ENCODE measurements at regions not wholly inside any gene's neighbourhood (a gene's known extent, or its start where the extent isn't known, plus 50 kb on each side); places are given as distances from the start of the nearest gene placed in this dataset.
A peak's percentile ranks its signal among the peaks of the same experiment; 100 is the strongest.
"Not testable (repeated sequence)": the region's sequence is repeated elsewhere in the genome, so short reads cannot be mapped to it uniquely, and the experiment has no call there.

DNA sequence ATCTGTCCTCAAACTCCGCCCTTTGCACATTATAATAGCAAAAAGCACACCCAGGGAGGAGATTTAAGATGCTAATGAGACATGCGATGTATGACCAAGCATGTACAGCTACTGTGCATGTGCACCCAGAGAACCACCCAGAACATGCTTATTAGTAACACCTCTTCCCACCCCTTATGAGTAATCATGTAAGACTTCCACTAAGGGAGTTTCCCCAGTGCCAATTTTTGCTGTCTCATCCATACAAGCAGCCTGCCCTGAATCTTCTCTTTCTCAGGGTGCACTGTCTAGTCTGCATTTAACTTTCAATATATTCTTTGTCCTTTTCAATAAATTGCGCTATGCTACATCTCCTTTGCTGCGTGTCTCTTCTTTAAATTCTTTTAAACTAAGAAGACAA, 830.0 kb upstream of the NOVA1 start:
- no peak for DNase-seq

DNA sequence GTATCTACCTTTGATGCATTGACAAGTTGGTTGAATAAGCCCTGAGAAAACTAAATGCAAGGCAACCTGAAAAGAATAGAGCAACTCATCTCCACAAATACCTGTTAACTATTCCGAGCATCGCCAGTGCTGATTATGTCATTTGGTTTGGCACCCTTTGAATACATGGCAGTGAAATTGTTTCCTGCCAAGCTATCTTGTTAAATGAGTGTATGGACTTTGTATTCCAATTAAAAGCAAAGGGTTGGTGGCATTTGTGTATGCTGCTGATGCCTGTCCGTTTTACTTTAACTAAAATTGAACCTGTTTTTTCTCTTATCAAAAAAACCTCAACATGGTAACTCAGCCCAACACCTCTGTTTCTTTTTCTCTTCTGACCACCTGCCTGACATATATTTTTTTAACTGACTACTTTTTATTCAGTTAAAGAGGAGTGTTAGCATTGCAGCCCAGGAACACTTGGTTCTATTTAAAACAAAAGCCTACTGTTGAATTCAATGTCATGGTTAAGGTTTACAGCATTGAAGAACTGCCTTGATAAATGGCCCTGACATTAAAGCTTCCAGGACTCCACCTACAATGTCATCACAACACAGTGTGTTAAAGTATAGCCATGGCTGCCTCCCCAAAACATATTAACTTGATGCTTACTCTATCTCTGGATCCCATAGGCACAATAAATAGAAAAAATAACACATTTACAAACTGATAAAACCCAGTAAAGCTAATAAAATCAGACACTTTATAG, 838.3 kb upstream of the NOVA1 start:
- no peak for DNase-seq

DNA sequence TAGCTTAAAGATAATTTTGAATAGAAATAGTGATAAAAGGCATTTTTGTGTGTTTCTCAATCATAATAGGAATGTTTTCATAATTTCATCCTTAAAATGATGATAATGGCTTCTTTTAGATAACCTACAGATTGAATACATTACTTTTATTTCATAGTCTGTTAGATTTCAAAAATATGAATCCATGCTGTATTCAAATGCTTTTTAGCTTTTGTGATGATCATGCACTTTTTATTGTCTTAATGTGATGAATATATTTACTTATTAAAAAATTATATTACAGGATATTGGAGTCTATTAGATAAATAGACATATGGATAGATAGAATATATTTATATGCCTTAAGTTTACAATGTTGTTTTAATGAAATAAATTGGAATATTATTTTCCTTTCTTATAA, 886.8 kb upstream of the NOVA1 start:
- no peak for DNase-seq

DNA sequence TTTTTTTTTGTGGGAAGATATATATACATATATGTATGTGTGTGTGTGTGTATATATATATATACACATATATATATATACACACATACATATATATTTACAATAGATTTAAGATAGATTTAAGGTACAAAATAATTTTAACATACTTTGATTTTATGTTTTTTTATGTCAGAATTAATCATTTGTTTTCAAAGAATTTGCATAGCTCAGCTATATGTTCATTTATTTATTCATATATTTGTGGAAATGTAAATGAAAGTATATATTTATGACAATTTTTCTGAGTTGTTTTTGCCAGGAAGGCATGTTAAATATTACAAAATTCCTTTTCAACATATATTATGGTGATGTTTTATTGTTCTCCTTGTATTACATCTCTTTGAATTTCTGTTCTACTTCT, 887.4 kb upstream of the NOVA1 start:
- DNase-seq = no peak

DNA sequence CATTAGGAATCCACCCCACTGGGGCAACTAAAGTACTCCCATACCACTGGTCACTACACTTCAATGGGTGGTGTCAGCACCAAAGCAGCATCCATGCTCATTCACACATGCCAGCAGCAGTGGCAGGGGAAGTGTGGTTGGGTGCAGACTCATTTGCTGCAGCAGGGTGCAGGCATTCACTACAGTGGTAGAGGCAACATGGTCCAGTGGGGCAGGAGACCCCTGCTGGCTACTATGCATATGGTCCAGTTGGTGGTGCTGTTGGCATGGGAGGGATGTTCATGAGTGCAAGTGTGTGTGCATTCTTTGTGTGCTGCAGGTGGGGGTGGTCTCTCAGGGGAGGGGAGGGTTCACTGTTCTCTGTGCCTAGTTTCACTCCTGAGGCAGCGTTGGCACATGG, 908.4 kb upstream of the NOVA1 start:
- DNase-seq = no peak

DNA sequence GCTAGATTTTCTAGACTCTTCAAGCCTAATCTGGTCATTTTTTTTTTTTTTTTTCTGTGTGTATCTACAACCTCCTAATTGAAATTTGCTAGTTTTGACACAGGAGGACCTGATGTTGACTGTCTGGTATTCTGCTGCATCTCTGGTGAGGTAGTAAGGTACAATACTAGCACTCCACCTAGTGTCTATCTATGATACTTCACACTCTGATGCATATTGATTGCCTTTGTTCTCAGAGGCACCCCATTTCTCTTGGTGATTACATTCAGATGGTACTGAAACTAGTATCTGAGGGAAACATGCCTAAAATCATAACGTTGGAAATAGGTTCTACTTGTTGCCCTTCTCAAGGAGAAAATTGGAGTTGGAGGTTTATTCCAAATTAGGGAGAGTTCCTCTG, 930.5 kb upstream of the NOVA1 start:
- DNase-seq = peak; percentile 58

DNA sequence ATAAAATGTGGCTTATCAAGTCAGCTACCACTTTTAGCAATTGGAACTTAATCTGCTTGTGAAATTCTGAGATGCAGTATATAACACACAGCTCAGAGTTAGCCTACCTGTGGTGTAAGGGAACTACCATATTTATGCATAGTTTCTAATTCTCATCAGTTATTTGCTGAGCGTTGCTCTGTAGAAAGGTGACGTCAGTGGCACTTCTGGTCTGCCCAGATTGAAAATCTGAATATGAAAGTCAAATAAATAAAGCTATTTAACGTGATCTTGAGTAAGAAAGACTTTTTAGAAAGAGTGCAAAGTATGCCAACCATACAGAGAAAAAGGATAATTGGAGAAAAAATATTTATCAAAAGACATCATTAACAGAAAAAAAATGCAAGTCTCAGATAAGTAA, 938.9 kb upstream of the NOVA1 start:
- no peak for DNase-seq

DNA sequence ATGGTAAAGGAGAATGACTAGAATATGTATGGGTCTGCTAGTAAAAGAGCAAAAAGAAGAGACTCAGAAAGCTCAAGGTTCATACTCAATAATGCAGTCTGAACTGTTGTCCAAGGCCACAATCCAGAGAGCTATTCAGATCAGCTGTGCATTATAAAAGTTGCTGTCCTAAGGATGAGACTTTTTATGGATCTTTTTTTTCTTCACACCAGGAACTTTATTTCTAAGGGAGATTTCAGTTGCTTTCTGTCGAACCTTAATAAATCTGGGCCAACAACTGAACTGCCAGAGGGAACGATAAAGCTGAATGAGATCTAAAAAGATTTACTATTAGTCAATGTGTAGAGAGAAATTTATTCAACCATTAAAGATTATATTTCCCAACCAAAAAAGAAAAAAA, 948.3 kb upstream of the NOVA1 start:
- no peak for DNase-seq

DNA sequence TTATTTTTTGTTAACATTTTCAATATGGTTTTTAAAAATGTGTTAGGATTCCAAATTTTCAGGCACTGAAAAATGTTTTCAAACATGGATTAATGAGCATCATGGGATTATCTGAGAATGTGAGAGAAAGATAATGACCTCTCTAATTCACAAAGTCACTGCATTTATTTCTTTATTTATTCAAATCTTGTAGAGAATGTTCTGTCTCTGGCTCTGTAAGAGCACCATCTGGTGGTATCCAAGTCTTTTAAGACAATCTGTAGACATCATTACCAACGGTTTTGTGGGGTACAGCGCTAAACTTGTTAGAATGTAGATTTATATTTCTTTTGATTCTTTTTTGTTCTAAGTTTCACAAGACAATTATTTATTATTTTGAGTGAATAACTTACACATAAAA, 956.0 kb upstream of the NOVA1 start:
- DNase-seq = no peak

DNA sequence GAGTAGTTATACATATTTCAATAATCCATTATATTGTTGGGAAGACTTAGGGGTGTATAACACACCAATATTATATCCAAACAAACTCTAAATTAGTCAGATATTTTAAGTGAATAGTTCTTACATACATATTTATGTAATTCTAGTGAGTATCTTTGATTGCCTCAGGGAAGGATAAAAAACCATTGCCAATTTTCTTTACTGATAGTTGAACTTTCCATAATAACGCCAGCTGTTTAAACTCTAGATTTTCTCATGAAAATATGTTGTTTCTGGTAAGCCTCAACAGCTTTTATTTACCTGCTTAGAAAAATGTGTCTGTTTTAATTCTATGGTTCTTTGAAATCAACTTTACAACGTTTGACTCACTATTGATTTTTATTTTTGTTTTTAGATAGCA, 959.6 kb upstream of the NOVA1 start:
- DNase-seq = no peak

DNA sequence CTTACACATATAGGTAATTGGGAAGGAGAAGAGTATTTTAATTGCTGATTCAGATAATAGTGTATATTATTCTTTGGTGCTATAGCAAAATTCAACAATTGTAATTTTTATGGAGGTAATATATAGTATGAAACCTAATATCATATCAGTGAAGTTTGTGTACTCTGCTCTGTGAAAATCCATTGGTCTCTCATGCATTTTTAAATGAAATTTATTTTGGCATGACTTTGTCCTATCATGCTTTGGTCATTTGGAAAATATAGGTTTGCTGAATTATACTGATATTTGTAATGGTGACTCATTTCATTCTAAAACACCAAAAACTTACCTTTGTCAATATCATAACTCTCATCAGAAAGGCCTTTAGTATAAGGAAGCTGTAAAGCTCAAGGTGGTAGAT, 962.0 kb upstream of the NOVA1 start:
- no peak for DNase-seq

DNA sequence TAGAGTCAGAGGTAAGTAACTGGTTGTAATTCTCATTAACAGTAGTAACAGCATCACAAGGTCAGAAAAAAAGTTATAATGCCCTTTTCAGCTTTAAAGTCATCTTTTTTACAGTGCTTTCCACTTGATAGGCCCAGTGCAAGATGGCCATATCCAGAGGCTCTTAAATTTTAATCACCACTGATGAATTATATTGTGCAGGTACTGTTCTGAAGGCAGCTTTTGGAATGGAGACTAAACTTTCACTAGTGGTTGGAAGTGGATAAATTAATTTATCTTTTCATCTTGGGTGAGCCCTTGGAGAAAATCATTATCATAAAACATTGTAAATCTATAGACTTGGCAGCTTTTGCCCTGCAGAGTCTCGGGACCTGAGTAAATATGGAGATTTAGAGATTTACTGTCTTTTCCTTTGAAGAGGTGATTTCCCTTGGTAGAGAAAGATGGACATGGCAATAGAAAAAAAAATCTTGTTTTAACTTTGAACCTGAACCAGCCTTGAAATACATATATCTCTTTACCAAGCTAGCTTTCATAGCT, 969.1 kb upstream of the NOVA1 start:
- DNase-seq = no peak

DNA sequence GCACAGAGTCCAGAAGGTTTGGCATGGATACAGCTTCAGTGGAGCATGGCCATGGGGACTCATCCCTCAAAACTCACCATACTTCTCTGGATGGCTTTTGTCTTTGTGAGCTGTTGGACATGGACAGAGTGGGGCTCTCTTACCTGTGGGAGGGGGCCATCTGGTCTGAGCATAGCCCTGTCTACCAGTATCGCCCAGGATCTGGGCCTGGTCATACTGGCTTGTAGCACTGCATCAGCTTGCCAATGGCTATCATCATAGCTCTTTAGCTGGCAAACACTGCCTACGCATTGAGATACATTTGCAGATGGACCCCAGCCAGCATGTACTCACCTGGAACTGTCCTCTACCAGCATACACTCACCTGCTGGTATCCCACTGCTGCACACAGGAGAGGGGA, 975.2 kb upstream of the NOVA1 start:
- no peak for DNase-seq

DNA sequence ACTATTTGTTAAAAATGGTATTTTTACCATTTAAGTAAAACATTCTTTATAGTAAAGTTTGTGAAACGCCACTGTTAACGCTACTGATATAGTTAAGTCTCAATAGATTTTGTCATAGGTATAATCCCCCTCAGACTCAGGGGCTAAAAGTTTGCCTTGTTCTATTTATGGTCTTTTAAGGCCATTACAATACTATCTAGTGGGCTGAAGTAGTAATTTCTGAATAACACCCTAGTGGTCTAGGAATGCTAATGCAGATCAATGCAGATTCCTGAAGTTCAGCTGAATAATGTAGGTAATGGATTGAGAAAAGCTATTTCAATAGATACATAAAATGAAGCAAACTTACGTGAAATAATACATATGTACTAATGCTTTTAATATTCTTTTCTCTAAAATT, 989.3 kb upstream of the NOVA1 start:
- peak; percentile 2 for DNase-seq

DNA sequence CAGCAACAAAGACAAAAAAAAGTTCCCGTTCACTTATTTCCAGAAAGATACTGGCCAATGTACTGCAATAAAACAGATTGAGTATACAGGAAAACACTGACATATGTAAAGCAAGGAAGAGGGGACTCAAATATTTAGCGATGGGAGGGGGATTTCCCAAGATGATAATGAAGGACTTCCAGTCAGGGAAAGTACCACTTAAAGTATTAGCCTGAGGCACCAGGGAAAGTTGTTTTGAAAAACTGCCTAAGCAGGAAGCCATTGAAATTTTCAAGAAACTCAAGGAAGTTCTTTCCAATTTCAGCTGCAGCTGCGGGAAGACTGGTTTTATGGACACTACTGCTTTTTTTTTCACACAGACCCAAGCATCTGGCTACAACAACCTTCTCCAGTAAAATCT, 1007.4 kb upstream of the NOVA1 start:
- DNase-seq = no peak

DNA sequence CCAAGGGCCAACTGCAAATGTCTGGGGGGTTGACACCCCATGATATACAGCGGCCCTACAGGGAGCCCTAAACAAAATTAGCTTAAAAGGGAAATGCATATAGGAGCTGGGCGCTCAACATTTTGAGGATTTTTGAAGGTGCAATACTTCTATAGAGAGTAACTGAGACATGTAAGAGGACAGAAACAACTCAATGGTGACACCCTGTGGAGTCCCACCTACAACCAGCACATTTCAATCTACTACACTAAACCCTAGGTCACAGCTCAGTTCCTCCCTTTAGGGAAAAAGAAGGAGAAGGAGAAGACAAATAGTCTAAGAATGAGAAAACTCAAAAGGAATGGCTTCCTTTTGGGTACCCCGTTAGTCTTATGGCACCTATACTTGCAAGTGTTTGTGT, 1010.5 kb upstream of the NOVA1 start:
- DNase-seq = no peak

DNA sequence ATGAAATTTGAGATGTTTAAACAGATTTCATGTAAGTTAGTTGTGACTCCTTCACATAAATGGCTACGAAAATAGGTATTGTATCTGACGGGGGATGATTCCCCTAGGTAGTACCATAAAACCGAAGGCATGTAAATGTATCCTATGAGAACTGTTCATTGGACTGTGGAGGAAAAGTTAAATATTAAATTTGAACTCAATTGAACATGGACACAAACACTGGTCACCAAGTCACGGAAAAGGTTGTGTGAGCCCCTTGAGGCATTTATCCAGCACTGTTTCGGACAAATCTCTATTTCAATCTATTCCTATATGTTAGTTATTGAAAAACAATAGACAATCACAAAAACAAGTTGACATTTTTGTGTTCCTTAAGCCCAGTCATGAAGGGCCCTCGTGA, 1014.3 kb upstream of the NOVA1 start:
- no peak for DNase-seq

DNA sequence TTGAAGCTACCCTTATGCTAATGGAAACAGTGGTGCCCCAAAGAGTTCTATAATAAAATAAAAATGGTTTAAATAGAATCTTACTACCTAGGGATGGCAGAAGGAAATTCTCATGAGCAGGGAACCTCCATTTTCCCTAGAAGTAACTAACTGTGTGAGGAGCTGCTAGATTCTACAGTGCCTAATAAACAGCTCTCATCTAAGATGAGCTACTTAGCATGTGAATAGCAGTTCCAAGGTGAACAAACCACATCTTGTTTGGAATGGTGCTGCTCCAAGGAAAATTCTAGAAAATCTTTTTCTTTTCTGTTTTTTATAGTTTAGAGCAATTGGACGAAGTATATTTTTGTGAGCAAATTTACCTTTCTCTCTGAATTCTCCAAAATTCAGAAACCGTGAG, 1015.3 kb upstream of the NOVA1 start:
- no peak for DNase-seq

DNA sequence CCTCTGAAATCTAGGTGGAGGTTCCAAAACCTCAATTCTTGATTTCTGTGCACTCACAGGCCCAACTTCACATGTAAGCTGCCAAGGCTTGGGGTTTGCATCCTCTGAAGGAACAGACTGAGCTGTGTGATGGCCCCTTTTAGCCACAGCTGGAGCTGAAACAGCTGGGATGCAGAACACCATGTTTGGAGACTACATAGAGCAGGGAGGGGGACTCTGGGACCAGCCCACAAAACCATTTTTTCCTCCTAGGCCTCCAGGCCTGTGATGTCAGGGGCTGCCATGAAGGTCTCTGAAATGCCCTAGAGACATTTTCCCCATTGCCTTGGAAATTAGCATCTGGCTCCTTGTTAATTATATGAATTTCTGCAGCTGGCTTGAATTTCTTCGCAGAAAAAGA, 1025.9 kb upstream of the NOVA1 start:
- DNase-seq = no peak

DNA sequence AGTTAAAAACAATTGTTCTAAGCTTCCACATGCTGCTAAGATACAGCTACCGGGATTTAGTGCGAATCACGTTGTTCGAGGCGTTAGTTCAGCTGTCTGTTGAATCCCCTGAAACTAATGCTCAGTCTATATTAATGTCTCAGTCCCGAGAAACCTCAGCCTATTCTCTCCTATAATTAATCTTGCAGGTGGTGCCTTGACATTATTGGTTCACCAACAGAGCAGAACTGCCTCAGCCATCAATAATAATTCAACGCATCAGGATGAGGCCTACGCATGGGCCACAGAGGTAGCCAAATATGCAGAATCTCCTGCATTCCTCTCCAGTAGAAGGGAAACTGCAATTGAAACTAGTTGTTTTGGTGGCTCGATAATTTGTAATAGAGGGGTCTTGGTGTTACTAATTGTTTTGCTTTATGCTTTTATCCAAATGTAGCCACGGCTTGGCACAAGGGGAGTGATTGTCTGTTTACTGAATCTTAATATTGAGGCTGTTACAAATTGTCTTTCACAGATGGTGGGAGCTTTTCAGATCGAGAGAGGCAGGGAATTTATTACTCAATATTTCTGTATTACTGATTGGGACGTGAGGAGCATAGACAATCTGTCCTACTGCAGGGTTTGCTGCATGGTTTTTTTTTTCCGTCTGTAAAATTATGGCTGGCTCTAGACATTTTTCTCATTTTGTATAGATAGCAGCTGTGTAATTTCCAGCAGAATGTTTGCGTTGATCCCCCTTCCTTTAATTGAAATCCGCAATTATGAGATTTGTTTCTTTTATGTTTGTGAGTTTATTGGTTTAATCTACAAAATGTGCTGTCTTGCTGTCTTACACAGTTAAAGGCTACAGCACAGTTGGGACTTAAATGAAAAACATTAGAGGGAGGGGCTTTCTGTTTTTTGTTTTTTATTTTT, 1036.5 kb upstream of the NOVA1 start:
- no peak for DNase-seq

DNA sequence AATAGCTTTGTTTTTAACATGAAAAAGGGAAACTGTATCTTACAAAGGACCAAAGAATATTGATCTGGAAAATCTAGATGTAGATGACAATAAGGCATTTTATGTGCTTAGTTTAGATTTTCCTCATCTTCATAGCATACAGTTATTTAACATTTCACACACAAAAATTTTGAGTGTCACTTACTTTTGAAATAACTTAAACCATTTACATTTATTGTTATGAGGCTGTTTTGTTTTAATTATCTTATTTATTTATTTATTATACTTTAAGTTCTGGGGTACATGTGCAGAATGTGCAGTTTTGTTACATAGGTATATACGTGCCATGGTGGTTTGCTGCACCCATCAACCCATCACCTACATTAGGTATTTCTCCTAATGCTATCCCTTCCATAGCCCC, 1042.9 kb upstream of the NOVA1 start:
- DNase-seq = not testable (repeated sequence)

DNA sequence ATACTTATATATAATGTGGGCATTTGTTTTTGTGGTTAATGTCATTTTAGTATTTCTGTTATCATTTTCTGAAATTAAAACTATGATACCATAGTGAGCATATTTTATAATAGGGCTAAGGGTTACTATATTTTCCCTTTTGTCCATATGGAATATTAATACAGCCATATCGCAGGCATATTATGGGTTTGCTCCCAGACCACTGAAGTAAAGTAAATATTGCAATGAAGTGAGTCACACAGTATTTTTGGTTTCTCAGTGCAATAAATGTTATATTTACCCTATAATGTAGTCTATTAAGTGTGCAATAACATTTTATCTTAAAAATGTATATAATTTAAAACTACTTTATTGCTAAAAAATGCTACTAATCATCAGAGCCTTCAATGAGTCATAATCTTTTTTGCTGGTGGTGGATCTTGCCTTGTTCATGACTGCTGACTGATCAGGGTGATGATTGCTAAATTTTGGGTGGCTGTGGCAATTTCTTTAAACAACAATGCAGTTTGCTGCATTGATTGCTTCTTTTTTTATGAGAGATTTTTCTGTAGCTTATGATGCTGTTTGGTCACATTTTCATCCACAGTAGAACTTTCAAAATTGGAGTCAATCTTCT, 1044.5 kb upstream of the NOVA1 start:
- DNase-seq = no peak

DNA sequence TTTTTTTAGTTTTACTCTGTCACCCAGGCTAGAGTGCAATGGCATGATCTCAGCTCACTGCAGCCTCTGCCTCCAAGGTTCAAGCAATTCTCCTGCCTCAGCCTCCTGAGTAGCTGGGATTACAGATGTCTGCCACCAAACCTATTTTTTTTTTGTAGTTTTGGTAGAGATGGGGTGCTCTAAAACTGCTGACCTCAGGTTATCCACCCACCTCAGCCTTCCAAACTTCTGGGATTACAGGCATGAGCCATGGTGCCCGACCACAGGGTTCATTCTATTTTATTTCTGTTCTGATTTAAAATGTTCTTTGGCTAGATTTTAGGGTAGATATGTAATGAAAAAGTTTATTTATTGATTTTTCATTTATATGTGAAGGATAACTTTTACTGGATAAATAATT, 1062.8 kb upstream of the NOVA1 start:
- DNase-seq = no peak

DNA sequence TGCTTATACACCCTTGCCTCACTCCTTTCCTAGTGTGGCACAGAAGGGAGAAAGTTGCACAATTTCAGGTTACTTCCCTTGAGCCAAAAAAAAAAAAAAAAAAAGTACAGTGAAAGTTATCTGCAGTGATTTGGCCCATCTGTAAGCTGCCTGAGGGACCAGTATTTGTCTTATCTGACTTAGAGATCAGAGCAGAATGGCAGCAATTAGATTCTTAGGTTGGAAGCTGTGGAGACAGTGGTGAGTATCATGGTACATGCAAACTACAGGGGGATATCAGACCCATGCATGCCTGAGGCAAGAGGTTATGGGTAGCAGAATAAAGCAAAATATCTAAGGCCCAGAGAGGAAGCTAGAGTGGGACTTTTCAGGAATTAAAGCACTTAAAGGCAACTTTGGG, 1070.7 kb upstream of the NOVA1 start:
- no peak for DNase-seq

Data from hematopoietic multipotent progenitor cell treated with erythropoietin and hydrocortisone succinate and interleukin-3 and kit ligand, for 6 days (in vitro differentiated cells).